A172 (cell line): ENCODE measurements at regions not wholly inside any gene's neighbourhood (a gene's known extent, or its start where the extent isn't known, plus 50 kb on each side); places are given as distances from the start of the nearest gene placed in this dataset.

ENCODE experiments used
- DNase-seq: peaks from one replicate; pipeline ENCODE4 v3.0.0-alpha.2; 2015; ENCODE audit warnings: low spot score

DNA sequence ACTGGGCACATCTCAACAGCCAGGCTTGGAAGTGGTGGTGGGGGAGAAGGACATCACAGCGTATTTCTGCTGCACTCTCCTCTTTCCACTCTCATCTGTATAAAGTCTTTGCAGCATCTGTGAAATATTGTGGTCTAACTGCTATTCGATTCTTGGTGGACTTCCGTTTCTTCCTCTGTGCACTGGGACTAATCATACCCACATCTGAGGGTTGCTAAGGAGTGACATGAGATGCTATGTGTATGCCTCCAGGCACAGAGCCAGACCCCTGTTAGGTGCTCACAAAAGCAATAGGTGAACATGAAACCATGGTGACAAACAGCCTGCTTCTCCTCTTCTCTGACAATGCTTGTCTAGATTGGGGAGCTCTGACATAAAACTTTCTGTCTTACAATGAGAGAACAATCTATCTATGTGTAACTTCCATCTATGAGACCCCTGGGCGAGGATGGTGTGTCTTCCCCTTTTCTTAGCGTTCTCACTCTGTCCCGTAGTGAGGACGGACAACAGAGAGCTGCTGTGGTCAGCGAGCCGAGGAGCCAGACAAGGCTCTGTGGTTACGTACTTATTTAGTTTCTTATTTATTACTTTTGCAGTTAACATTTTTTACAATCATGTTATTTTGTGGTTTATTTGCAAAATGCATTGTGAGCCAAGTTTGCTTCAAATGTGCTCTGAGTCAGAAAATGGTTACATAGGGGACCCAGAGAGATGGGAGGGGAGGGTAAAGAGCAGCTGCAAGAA, 196.7 kb upstream of the TPRG1 start:
- peak; percentile 37 for DNase-seq

DNA sequence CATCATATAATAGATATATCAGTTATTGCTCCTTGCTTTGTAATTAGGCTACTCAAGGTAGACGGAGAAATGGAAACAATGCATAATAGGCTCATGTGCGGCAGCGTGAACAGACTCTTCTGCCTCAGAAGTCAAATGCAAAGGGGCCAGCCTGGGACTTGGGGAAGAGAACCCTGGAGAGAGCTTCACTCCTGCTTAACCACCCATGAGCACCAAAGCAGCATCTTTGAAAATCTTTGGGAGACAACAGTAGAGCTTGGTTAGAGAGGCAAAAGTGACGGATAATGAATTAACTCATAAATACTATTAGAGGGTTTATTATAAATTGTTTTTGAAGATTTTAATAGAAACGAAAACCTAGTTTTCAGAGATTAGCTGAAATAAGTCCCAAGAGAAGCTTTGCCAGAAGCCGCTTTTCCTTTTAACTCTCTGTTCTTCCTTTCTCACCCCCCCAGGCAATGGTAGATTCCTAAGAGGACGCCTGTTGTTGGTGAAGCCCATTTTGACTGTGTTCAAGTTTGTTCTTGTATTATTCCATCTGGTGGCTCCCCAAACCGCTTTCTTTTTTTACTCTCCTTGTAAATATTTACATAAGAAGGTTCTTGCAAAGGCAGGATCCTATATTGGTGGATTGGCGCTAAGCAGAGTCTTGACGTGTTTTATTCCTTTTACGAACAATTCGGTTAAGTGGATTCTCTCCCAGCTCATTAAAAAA, 196.0 kb upstream of the TPRG1 start:
- no peak for DNase-seq

DNA sequence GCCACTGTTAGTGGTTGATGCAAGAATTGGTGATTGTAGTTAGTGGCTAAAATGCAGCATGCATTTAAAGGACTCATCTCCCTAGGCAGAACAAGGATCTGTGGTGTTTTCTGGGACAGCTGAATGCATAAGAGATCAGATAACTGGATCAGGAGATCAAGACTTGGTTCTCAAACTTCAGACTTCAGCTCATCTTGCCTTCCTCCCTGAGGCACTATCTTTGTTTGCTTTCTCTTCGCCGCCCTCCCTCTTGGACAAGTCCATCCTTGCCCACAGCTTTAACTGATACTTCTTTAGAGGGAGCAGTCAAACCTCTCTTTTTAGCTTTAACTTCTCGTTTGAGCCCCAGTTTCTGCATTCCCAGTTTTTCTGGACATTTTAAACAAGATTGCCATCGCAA, 195.4 kb upstream of the TPRG1 start:
- no peak for DNase-seq

DNA sequence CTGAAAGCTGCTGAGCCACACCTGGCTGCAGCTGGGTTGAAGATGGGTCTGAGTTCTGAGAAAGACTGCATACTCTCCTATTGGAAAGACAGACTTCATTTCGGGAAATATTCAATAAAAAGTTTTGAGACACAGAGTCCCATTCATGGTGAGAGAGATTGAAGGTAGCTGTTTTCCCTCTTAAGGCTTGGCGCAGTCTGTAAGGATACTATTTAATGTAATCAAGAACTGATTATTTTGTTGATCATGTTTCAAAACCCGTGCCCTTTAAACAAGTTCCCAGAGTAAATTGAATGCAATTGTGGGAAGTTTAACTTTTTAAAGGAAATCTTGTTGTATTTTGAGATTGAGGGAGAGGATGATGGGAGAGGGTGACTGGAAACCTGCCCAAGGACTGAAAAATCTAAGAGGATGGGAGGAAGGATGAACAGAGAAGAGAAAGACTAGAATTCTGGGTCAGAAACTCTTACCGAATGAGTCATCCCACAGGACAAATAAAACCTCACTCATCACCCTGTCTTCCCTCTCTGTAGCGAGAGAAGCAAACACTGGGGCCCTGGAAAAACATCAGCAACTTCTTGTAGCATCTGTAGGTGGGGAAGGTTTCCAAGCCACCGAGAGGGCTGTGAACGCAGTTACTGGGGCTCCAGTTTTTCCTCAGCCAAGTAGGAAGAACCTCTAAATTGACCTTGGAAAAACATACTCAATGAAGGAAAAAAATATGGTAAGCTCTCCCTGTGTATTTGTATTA, 193.2 kb upstream of the TPRG1 start:
- DNase-seq, result peak; percentile 70

DNA sequence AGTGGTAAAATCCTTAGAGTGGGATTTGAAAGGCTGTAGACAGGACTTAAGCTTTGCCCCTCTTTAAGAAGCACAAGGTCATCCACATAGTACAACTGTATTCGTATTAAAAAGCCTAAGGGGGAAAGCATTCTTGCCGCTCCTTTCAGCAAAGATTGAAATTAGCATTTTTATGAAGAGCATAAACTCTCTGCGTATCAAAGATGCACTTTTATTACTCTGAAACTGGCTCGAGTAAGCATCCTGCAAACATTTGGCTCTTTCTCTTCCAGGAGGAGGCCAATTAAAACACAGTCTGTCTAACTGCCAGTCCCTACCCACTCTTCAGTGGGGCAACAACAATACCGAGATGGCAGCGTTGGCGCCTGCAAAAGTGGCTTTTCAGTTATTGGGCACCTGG, 192.5 kb upstream of the TPRG1 start:
- DNase-seq, result no peak

DNA sequence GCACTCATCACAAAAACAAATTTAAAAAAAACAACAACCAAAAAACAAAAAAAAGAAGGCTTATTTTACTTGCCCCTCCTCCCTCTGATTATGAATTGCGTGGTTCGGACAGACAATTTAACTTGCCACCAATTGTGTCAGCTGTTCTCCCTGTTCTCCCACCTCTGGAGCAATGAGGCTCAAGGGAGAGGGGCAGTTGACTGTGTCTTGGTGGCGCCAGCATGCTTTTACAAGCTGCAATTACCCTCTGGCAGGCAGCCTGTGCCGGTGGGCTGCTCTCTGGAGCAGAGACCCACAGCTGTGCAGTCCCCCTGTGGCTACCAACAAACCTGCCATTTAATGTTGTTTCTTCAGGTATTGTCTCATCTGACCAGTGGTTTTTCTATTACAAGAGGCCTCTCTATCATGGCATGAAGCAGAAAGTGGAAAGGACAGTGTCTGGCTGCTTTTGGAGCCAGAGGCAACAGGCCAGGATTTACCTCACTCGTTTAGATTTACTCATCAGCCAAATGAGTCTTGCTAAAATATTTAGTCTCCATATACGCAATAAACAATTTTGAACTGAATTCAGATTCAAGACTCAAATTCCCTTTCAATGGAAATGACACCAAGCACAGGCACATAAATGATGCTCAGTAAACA, 192.0 kb upstream of the TPRG1 start:
- no peak for DNase-seq

DNA sequence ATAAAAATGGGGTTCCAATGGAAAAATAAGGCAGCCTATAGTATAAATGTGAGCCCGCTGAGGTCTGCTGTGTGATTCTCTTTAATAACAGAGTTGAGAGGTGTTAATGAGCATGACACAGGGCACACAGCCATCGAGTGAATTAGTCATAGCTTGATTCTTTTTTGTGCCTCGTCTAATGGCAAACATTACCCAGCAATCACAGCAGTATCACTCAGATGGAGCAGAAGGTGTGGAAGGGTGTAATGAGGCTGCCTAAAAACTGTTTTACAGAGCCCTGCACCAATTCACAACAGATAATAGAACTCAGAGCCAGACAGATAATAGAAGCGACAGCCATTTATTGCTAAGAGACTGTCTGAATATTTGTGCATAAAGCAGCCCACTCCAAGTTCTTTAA, 178.6 kb upstream of the TPRG1 start:
- DNase-seq, result no peak

DNA sequence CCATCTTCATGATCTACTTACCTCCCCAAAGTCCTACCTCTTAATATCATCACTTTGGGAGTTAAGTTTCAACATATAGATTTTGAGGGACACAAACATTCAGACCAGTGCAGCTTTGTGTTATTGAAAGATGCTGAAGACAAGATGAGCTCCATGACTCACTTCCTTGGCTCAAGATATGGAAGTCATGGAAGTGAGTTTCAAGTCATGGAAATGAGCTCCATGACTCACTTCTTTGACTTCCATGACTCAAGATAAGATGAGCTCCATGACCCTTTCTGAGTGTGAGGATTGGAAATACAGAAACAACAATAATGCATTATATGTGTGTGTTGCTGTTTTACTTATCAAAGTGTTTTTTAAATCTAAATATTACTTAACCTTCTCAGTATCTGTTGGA, 170.2 kb upstream of the TPRG1 start:
- peak; percentile 91 for DNase-seq

DNA sequence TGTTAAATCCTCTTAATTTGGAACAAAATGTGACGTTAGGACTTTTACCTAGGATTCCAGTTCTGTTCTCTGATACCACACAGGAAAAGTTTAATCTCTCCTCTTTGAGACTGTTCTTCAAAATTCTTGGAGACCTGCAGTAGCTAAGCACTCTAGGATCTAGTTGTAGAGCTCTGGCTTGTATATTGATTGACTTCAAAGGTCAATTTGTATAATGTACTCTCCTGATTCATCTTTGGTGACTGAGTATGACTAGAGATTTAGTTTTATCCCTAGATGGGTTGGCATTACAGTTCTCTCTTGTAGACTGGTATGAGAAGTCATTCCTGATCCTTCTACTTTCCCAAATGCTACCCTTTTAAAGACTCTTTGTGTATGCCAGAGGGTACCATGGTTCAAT, 168.4 kb upstream of the TPRG1 start:
- no peak for DNase-seq

DNA sequence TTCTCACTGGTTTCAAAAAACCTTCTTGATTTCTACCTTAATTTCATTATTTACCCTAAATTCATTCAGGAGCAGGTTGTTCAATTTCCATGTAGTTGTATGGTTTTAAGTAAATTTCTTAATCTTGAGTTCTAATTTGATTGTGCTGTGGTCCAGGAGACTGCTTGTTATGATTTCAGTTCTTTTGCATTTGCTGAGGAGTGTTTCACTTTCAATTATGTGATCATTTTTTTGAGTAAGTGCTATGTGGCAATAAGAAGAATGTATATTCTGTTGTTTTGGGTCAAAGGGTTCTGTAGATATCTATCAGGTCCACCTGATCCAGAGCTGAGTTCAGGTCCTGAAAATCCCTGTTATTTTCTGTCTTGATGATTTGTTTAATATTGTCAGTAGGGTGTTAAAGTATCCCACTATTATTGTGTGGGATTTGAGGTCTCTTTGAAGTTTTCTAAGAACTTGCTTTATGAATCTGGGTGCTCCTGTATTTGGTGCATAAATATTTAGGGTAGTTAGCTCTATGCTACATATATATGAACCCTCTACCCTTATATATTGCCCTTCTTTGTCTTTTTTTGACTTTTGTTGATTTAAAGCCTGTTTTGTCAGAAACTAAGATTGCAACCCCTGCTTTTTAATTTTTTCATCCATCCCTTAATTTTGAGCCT, 158.4 kb upstream of the TPRG1 start:
- no peak for DNase-seq

DNA sequence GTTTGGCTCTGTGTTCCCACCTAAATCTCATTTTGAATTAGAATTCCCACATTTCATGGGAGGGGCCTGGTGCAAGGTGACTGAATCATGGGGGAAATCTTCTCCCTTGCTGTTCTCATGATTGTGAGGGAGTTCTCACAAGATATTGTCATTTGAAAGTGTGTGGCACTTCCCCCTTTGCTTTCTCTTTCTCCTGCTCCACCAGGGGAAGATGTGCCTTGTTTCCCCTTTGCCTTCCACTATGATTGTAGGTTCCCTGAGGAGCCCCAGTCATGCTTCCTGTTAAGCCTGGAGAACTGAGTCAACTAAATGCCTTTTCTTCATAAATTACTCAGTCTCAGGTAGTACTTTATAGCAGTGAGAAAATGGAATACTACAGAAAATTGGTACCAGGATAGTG, 157.2 kb upstream of the TPRG1 start:
- DNase-seq, result no peak

DNA sequence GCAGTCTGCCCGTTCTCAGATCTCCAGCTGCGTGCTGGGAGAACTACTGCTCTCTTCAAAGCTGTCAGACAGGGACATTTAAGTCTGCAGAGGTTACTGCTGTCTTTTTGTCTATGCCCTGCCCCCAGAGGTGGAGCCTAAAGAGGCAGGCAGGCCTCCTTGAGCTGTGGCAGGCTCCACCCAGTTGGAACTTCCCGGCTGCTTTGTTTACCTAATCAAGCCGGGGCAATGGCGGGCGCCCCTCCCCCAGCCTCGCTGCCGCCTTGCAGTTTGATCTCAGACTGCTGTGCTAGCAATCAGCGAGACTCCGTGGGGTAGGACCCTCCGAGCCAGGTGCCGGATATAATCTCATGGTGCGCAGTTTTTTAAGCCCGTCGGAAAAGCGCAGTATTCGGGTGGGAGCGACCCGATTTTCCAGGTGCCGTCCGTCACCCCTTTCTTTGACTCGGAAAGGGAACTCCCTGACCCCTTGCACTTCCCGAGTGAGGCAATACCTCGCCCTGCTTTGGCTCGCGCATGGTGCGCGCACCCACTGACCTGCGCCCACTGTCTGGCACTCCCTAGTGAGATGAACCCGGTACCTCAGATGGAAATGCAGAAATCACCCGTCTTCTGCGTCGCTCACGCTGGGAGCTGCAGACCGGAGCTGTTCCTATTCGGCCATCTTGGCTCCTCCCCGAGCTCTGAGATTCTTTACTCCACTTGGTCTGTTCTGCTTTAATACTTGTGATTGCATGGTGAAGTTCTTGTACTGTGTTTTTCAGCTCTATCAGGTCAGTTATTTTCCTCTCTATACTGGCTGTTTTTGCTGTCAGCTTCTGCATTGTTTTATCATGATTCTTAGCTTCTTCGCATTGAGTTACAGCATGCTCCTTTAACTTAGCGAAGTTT, 148.9 kb upstream of the TPRG1 start:
- DNase-seq, result peak; percentile 54

DNA sequence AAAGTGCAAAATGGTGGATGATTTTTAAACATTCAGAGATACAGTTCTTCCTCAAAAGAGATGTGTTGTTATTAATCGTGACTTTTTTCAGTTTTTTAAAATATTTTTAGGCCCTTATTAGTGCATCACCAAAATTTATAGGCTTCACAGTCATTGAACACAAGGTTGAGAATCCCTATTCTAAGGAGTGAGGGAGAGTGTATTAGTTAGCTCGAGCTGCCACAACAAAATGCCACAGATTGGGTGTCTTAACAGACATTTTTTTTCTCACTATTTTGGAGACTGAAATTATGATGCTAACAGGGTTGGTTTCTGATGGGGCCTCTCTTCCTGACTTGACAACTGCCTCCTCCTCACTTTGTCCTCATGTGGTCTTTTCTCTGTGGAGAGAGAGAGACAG, 145.9 kb upstream of the TPRG1 start:
- no peak for DNase-seq

DNA sequence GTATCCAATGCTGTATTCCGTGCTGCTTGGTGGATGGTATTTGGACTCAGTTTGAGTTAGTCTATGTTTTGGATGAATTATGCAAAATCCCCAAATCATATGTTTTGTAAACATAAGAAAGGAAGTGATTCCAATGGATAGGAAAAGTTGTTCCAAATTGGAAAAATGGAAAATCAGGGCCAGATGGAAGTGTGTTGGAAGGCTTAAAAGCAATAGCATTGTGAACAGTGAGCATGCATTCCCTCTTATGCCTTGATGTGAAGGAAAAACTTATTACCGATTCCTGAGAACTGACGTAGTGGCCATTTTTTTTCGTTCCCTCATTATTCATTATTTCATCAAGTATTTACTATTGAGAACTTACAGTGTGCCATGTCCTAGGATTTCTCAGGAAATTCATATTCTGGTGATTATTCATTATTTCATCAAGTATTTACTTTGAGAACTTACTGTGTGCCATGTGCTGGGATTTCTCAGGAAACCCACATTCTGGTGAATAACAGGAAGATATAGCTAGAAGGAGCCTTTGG, 144.1 kb upstream of the TPRG1 start:
- no peak for DNase-seq

DNA sequence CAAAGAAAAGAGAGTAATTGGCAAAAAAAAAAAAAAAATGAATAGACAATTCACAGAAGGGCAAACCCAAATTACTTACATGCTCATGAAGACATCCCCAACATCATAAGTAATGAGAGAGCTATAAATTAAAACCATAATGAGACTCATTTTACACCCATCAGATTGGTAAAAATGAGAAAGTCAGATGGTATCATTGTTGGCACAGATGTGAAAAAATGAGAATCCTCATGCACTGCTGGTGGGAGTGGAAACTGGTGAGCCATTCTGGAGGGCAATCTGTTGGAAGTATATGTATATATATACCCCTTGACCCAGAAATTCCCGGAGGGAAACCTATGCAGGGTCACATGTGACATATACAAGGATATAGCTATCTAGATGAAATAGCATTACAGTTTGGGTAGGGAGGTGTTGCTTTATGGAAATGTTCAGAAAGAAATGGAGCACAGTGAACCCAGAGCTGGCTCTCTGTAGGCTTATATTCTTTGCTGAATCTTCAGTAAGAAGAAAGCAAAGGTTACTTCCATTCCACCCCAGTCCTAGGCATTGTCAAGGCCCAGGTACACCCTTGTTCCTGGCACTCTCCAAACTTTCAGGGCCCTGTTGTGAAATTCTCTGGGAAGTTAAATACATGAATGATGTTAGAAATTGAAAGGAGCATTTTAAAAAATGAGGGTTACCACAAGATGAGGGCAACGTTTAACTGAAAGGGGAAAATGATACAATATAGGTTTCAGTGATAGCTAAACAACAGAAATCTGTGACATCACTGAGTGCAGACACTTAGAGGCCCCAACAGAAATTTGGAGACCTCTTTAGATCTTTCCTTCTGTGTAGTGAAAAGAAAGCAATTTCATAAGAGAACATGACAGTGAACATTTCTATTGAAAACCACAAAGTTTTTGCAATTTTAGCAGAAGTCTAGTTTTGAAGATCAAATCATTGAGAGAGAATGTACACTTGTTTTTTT, 132.7 kb upstream of the TPRG1 start:
- no peak for DNase-seq

DNA sequence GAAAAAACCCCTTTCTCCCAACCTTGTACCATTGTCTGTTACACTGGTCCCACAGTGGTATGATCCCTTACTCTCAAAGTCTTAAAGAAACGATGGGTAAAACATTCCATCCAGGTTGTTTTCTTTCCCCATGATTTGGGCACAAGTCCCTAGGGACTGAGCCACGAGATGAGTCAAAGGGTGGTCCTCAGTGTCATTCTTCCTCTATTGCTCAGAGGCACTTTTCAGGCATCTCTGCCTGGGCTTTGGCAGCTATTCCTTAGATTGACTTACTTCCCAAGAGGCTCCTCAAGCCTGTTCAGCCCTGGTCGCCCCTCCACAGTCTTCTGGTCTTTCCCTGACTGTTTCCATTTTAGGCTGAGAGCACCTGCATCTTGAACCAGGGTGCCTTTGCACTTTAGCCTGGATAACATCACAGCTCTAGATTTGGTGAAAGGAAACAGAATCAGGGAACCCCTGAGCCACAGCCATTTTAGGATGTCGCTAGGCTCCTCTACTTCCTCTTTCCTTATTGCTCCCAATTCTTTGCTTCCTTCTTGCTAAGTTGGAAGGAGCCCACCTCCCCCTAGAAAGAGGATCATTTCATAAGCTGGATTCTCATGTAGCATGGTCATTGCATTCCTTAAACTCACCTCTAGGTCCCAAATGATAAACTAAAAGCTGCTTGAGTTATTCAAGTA, 131.0 kb upstream of the TPRG1 start:
- no peak for DNase-seq

DNA sequence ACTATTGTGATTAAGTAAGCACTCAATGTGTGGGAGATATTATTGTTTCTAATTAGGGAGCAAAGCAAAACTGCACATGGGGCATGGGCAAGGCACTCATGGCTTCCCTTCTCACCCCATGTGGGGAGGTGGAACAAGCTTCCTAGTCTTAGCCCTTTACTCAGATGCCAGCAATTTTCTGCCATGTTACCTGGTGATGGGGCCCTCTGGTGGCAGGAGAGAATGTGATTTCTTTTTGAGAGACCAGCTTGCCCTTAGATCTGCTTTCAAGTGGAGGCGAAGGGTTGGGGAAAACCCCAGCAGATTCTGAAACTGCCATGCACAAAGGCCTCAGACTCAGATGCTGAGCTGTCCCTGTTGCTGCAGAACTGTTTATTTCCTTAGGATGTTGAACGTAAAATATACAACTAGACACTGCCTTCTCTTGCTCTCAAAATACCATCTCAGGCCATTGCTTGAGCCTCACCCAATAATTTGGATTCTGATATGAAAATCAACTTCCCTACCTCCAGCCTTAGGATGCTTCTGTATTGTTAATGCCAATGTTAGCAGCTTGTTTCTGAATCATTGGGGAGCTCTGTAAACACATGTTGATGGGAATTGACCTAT, 130.2 kb upstream of the TPRG1 start:
- peak; percentile 60 for DNase-seq

DNA sequence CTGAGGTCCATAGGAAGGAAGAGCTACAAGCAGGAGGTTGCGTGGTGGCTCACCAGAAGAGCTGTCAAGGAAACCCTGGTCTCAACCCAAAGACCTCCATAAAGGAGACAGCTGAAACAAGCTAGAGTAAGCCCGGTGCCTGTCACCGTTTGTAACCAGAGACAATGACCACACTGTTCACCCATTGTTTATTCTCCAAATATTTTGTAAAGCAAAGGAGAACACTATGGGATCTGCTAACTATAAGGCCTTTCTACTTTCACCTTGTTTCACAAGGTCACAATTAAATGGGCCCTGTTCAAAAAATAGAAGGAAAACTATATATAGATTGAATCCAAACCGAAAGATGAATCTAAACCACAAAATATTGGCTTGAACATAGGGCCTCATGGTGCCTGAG, 128.9 kb upstream of the TPRG1 start:
- no peak for DNase-seq
